GM18870 (cell line): ENCODE measurements at regions not wholly inside any gene's neighbourhood (a gene's known extent, or its start where the extent isn't known, plus 50 kb on each side); places are given as distances from the start of the nearest gene placed in this dataset.
"Not testable (repeated sequence)": the region's sequence is repeated elsewhere in the genome, so short reads cannot be mapped to it uniquely, and the experiment has no call there.

Source experiments
- ATAC-seq: cut with Tn5 transposase; IDR thresholded peaks from one replicate; pipeline ENCODE4 v1.9.1; 2021; ENCODE audit warnings: moderate library complexity; ENCODE audit not compliant: unreplicated experiment

- not testable (repeated sequence) for ATAC-seq
Measured at GRCh38 chr12:14032191-14032590, 50.8 kb upstream of the GRIN2B start.

GRCh38 chr12:14043776-14044175 lies 62.4 kb upstream of the GRIN2B start:
- no peak for ATAC-seq

GRCh38 chr12:14048941-14049545 lies 67.6 kb upstream of the GRIN2B start:
- no peak for ATAC-seq

- no peak for ATAC-seq
Measured at GRCh38 chr12:14057895-14058294, 76.5 kb upstream of the GRIN2B start.

- ATAC-seq = no peak
Measured at GRCh38 chr12:14058717-14059116, 77.3 kb upstream of the GRIN2B start.

GRCh38 chr12:14059548-14059947 lies 78.1 kb upstream of the GRIN2B start:
- ATAC-seq = no peak

- ATAC-seq = no peak
Measured at GRCh38 chr12:14065616-14066015, 84.2 kb upstream of the GRIN2B start.

- no peak for ATAC-seq
Measured at GRCh38 chr12:14066021-14066420, 84.6 kb upstream of the GRIN2B start.

GRCh38 chr12:14068961-14069360 lies 87.6 kb upstream of the GRIN2B start:
- no peak for ATAC-seq

- ATAC-seq = no peak
Measured at GRCh38 chr12:14071833-14072232, 90.4 kb upstream of the GRIN2B start.

- ATAC-seq = no peak
Measured at GRCh38 chr12:14072987-14073386, 91.6 kb upstream of the GRIN2B start.

GRCh38 chr12:14075797-14076393 lies 94.5 kb upstream of the GRIN2B start:
- ATAC-seq = no peak

- ATAC-seq = no peak
Measured at GRCh38 chr12:14076538-14076937, 95.1 kb upstream of the GRIN2B start.

GRCh38 chr12:14086838-14087237 lies 105.4 kb upstream of the GRIN2B start:
- no peak for ATAC-seq

GRCh38 chr12:14099994-14100393 lies 118.6 kb upstream of the GRIN2B start:
- no peak for ATAC-seq

- ATAC-seq = not testable (repeated sequence)
Measured at GRCh38 chr12:14101556-14101955, 120.2 kb upstream of the GRIN2B start.

GRCh38 chr12:14111230-14111865 lies 129.9 kb upstream of the GRIN2B start:
- peak; percentile 94 for ATAC-seq

GRCh38 chr12:14113031-14113430 lies 131.6 kb upstream of the GRIN2B start:
- no peak for ATAC-seq

- no peak for ATAC-seq
Measured at GRCh38 chr12:14126692-14127091, 145.3 kb upstream of the GRIN2B start.

- no peak for ATAC-seq
Measured at GRCh38 chr12:14129611-14130195, 148.3 kb upstream of the GRIN2B start.

GRCh38 chr12:14135996-14136395 lies 154.6 kb upstream of the GRIN2B start:
- no peak for ATAC-seq

GRCh38 chr12:14138495-14138894 lies 157.1 kb upstream of the GRIN2B start:
- no peak for ATAC-seq
